Fibroblast of skin of back (primary cell): ENCODE measurements at regions not wholly inside any gene's neighbourhood (a gene's known extent, or its start where the extent isn't known, plus 50 kb on each side); places are given as distances from the start of the nearest gene placed in this dataset.
A peak's percentile ranks its signal among the peaks of the same experiment; 100 is the strongest.
"Not testable (repeated sequence)": the region's sequence is repeated elsewhere in the genome, so short reads cannot be mapped to it uniquely, and the experiment has no call there.

Source experiments
- DNase-seq: peaks from one replicate; pipeline ENCODE4 v3.0.0-alpha.2; 2013

DNA sequence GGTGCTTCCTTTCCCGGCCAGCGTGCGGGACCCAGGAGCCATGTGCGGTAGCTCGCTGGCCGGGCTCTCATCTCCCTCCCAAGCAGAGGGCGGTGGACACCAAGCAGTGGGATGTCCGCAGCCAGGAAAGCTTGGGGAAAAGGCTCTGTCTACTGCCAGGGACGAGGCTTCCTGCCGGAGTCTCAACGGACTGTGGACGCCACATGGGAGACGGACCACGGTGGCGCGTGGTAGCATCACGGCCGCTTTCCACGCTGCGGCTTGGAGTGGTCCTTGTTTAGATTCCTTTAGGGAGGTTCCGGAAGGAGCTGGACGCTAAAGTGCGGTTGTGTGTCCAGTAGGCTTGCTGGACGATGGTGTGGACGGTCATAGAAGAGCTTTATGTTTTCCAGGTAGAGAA is 89.5 kb upstream of the MXRA5 start:
- not testable (repeated sequence) for DNase-seq

DNA sequence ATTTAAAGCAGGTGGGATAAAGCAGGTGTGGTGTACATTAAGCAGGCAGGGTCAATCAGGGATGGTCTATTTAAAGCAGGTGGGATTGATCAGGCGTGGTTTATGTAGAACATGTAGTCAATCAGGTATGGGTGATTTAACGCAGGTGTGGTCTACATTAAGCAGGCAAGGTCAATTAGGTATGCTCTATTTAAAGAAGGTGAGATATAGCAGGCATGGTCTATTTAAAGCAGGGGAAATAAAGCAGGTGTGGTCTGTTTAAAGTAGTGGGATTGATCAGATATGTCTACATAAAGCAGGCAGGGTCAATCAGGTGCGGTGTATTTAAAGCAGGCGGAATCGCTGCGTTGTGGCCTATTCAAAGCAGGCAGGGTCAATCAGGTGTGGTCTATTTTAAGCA is 88.6 kb upstream of the MXRA5 start:
- DNase-seq, result no peak

DNA sequence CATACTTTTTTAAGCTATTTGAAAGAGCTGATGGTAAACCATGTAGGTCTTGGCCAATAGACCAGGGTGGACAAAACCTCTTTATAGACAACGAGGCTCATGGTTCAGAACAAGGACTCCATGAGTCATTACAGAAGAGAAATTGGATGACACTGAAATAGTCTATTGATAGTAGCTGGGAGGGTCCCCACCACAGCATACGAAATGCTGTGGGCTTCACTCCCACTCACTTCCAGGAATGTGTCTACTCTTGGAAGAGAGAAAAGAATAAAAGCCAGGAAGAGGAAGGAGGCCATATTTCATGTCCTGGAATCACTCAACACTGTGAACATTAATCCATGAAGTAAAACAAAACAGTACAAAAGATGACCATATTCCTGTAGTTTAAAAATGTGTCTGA is 82.3 kb upstream of the MXRA5 start:
- DNase-seq, result no peak

DNA sequence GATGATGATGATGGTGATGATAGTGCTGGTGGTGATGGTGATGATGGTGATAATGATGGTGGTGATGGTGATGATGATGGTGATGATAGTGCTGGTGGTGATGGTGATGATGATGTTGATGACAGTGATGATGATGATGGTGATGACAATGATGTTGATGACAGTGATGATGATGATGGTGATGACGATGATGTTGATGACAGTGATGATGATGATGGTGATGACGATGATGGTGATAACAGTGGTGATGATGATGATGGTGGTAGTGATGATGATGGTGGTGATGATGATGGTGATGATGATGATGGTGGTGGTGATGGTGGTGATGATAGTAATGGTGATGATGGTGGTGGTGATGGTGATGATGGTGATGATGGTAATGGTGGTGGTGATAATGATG is 80.1 kb upstream of the MXRA5 start:
- DNase-seq, result no peak

DNA sequence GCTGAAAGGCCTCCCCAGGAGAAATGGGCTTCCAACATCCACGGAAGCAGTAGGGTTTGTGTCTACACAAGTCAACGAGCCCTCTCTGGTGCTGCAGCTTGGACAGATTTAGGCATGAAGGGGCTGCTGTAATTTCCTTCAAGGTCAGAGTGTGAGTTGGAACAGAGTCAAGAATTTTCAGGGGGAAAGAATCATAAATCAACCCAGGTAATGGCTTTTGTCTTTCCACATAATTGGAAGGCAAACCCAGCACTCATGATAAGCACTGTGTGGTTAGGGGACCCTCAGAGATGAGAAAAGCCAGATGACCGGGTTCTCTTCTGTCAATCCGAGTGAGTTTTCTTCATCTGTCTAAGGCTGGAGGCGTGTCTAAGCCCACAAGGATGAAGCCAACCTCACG is 78.6 kb upstream of the MXRA5 start:
- DNase-seq, result no peak

DNA sequence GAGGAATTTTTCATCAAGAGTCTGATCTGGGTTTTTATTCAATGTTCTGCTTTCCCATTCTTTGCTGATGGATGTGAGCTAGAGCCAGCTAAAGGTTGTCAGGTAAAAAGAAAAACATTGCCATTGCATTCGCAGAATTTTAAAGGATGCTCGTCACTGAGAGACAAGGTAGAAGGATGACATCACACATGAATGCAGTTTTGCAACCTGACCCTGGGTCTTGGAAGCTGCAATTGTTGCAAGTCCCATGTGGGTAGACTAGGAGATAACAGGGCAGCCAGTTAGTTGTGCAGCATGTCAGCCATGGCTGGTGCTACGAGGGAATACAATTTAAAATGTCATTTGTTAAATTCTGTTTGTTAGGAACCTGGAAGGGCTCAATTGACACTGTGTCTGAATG is 73.9 kb upstream of the MXRA5 start:
- no peak for DNase-seq

DNA sequence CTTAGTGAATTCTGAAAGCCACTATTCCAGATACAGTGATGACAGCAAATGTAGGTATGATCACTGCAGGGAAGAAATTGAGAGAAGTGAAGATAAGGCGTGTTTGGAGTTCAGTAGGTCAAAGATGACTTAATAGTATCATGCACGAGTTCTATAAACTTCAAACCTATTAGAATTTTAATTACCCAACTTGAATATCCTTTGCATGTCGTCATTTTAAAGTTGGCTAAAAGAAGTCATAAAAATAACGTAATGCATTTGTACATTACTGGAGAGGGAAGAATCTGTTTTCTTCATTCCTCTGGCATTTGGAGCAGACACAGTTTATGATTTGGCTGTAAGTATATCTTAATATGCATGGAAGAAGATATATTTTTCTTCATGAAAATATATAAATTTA is 68.6 kb upstream of the MXRA5 start:
- no peak for DNase-seq

DNA sequence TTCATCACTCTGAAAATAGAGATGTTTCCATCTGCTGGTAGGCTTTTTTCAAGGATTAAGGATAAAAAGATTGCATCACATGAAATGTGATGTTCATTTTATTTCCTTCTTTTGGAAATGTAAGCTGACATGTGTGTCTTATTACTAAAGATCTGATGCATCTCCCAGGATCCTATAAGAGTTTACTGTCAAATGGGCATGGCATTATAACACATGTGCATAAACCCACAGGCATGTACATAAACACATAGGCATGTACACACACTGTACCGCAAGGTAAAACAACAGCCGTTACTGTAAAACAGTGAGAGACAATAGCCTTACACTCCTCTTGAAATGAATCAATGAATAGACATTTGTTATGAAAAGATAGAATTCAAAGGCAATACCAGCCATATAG is 65.2 kb upstream of the MXRA5 start:
- not testable (repeated sequence) for DNase-seq

DNA sequence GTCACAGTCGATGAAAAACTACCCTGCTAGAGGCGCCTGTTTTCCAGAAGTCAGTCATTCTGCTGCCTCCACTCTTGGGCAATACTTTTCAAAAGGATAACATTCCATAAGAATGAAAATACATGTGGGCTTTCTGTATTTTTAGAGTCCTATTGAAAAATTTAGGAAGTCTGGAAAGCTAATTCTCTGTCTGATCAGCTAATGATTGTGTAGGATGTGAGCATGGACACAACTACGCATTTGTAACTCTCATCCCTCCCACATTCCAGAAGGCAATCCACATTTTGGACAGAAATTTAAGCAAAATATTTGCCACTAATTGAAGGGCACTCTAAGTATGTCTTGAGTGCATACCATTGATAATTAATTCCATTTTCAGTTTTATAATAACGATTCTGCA is 63.5 kb upstream of the MXRA5 start:
- DNase-seq, result peak; percentile 54

DNA sequence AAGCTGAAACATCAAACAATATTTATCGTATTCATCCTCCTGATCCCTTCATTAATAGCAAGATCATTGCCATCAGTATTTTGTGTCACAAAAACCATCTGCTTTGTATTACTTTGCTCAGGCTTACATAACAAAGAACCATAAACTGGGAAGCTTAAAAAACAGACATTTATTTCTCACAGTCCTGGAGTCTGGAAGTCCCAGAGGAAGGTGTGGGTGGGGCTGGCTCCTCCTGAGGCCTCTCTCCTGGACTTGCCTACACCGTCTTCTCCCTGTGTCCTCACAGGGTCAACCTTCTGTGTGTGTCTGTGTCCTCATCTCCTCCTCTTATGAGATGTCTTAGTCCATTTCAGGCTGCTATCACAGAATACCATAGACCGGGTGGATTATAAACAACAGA is 61.3 kb upstream of the MXRA5 start:
- no peak for DNase-seq

DNA sequence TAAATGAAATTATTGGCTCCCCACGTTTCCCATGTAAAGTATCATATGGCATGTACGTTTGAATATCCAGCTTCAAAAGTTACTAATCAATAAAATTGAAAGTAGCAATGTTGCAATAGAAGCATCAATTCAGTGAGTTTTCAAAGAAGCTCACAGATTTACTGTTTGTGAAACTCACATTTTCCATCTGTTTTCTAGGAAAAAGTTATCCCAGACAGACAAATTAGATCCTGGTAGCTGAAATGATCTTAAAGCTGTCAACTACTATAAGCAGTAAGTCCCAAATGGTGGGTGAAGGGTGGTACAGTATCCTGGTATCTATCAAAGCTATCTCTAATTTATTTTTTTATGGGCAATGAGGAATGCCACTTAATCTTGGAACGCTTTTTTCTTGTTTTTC is 60.7 kb upstream of the MXRA5 start:
- no peak for DNase-seq

DNA sequence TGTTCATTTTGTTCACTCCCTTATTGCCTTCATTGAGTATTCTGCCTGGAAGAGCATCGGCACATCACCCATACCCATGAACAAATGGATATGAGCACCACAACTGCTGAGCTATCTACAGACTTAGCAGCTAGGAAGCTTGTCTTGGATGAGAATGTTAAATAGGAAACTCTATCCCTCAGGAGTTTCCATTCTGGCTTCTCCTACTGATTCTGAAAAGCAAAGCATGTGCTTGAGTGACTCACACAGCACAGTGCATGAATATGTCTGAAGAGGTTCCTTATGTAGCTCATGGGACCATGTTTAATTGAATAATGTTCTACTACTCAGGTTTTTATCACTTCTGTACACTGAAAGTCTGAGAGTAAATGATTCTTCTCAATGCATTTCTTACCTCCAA is 57.3 kb upstream of the MXRA5 start:
- peak; percentile 14 for DNase-seq
